NK-92 treated with Interleukin-12 subunit alpha and Interleukin-12 subunit beta, amount 100 ng/mL, for 24 hours (cell line): ENCODE measurements at regions not wholly inside any gene's neighbourhood (a gene's known extent, or its start where the extent isn't known, plus 50 kb on each side); places are given as distances from the start of the nearest gene placed in this dataset.
"Not testable (repeated sequence)": the region's sequence is repeated elsewhere in the genome, so short reads cannot be mapped to it uniquely, and the experiment has no call there.

ENCODE experiments used
- DNase-seq: peaks from one replicate; lab custom pipeline; 2025; lab: John Stamatoyannopoulos, UW

DNA sequence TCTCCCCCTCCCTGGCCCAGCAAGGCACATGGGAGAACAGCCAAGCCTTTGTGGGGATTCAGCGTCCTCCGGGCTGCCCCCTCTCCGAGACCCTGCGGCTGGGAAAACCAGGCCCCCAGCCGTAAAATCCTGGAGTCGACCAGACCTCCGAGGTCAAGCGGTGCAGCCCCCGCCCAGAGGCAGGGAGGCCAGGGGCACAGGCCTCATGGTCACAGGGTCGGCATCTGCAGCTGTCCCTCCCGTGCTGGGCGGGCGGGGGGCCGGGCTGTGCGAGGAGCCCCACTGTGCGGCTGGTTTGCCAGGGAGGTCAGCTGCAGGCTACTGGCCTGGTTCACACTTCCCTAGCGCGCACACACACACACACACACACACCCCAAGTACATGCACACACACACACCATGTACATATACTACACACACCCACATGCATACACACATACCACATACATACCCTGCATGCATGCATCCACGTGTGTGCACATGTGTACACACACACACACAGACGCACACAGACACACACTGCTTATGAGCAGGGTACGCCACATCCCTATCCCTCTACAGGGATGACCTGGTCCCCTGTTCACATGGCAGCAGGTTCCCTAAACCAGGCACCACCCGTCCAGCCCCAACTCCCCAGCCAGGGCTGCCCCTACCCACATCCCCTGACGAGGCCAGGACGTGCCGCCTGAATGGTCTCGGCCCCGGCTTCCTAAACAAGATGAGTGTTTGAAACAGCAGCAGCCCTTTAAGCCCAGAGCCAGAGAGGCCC, 108.9 kb upstream of the CIBAR2 start:
- DNase-seq, result no peak

DNA sequence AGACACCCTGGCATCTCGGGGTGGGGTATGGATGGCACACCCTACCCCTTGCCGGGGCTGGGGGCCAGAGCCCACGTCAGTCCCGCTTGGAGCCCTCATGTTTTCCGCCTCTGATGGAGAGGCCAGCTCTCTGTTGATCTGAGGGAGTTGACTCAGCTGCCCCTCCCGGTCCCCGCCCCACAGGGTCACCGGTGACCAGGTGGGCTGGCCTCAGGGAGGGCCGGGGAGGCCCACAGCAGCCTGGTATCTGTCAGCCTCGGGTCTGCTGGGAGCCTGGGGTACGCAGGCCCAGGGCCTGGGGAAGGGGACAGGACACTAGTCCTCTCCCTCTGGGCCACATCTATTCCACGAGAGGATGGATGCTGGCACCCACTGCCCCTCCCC, 109.5 kb upstream of the CIBAR2 start:
- no peak for DNase-seq

DNA sequence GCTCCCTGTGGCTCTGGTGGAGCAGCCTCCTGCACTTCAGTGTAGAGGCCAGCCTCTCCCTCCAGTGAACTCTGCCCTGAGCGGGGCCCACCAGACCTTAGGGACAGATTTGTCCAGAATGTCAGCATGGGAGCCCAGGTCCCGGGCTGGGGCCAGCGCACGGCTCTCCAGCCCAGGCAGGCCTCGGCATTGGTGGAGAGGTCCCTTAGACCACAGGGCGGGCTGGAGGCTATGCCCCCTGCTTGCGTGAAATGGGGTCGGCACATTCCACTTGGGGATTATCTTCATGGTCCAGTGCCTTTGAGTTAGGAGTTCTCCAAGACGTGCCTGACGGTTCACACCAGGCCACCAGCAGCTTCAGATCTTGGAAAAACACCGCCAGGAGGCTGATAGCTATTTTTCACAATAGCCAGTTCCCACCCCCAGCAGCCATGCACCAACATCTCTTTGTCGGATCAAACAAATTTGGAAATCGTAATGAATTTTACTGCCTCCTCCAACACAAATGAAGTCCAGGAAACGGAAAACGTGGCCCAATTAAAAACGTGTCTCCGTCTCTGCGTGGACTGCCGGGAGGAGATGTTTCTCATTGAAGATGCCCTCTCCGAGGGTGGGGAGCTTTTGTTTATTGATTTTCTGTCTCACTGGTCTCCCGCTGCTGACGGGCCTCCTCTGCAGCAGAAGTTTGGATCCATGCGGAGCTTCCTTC, 110.0 kb upstream of the CIBAR2 start:
- no peak for DNase-seq

DNA sequence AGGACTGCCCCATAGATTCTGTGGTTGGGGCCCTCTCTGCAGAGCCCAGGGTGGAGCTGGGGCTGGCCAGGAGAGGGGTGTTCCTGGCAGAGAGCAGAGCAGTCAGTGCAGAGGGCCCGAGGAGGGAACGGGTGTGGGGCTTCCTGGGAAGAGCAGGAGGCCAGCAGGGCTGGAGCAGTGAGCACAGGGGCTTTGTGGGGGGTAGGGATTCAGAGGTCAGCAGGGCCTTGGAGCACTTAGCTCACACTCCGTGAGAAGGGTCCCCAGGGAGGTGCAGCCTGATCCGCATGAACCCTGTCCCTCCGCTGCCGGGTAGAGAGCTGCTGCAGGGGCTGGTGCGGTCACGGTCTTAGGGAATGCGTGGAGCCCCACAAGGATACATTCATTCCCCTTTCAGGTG, 113.0 kb upstream of the CIBAR2 start:
- no peak for DNase-seq

DNA sequence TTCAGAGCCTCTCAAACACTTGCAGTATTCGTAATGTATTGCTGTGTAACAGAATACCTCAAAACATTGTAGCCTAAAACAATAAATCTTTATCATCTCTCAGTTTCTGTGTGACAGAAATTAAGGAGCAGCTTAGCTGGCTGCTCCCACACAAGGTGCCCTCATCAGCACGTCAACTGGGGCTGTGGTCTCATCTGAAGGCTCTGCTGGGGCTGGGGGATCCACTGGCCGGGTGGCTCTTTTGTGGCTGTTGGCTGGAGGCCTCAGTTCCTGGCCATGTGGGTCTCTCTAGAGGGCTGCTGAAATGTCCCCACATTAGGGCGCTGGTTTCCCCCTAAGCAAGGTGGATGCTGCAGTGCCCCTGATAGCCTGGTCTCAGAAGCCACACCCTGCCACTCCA, 113.4 kb upstream of the CIBAR2 start:
- no peak for DNase-seq

DNA sequence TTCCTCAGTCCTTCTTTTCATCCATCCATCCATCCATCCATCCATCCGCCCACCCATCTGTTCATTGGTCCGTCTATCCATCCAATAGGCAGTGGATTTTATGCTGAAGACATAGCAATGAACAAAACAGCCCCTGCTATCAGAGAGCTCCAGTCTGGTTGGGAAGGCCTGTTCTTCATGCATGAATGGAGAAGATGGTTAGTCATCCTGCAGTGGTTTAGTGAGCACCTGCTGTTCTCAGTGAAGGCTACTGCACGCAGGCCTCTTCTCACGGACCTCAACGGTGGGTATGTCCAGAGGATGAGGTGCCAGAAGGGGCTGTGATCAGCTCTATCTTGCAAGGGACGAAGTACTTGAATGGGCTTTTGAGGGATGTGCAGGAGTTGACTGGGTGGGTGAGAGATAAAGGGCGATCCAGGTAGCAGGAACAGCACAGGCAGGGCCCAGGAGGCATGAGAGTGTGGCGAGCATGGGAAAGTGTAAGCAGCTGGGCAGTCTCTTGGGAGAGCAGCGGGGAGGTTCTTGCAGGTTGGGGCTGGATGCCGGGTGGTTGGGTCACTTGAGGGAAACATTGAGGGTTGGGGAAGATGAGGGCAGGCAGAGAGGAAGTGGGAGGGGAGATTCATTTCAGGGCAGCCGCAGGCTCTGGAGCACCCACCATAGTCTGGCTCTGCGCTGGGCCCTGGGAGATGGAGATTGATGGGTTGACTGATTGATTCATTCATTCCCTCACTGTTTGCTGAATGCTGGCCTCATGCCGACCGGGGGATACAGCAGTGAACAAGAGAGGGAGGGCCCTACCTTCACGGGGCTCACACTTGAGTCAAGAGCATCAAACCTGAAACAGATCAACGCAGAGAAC, 115.0 kb upstream of the CIBAR2 start:
- no peak for DNase-seq

DNA sequence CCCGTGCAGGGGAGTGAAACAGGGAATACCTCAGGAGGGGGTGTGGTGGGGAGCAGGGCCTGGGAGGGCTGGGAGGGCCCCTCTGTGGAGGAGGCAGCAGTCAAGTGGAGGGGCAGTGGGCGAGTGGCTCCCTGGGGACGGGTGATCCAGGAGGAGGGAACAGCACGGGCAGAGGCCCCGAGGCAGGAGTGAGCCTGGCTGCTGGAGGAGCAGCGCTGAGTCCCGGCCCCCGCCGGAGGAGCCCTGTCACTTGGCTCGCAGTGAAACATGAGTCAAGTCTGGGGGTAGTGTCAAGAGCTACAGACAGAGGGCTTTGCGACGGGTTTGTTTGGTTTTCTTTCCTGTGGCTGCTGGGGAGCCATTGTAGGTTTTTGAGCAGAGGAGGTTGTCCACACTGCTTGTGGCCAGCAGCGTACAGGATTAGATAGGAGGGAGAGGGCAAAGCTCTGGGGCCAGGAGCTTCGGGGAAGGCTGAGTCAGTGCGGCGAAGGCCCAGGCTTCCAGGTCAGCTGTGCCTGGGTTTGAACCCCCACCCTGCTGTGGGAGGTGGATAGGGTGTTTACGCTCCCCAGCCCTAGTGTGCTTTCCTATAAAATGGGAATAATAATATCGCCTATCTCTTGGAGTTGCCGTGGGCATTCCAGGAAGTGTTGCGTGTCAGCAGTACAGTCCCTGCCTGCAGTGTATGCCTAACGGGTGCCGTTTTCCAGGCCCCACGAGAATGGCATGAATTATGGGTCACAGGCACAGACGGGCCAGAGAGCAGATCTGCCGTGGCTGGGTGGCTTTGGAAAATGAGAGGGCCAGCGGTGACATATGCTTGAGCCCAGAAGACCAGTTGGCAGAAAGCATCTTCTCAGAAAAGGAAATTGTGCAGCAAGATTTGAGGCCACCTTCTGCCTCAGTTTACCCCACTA, 115.9 kb upstream of the CIBAR2 start:
- no peak for DNase-seq

DNA sequence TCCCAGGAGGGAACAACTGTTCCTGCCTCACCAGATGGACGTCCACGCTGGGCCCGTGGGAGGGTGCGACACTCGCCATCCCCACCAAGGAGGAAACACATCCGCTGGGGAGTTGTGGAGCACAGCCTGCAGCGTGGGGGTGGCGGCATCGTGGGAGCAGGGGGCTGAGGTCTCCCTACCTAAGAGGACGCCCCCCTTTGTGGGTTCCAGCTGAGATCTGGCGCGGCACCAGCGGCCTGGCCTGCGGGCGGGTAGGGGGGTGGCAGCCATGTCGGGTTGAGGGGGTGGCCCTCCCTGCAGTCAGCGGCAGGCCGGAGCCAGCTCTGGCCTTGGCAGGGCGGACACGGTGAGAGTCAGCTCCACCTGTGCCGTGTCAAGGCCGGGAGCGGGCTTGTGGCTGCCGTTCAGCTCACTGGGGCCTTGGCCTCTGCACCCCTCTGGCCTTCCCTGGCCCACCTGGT, 116.7 kb upstream of the CIBAR2 start:
- DNase-seq, result no peak

DNA sequence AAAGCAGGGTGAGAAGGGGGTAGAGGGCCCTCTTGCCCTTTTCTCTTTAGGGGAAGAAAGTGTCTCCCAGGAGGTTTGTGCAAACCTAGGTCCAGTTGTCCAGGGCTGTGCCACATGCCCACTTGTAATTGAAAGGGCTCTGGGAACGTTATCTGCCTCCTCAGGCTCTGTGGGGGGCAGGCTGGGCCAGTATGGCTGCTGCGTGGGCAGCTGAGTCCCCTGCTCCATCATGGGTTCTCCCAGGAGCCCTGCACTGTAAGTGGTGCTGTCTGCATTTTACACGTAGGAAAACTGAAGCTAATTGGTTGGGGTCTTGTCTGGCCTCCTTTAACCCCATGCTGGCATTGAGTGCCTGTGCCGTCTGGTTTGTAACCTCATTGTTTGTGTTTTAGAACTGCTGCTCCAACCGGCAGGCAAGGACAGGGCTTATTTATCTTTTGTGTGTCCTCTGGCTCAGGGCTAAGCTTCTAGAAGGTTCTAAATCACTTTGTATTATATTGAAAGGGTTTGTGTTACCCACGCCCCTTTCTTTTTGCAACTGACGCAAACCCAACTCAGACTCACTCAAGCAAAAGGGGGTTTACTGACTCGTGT, 117.7 kb upstream of the CIBAR2 start:
- no peak for DNase-seq

DNA sequence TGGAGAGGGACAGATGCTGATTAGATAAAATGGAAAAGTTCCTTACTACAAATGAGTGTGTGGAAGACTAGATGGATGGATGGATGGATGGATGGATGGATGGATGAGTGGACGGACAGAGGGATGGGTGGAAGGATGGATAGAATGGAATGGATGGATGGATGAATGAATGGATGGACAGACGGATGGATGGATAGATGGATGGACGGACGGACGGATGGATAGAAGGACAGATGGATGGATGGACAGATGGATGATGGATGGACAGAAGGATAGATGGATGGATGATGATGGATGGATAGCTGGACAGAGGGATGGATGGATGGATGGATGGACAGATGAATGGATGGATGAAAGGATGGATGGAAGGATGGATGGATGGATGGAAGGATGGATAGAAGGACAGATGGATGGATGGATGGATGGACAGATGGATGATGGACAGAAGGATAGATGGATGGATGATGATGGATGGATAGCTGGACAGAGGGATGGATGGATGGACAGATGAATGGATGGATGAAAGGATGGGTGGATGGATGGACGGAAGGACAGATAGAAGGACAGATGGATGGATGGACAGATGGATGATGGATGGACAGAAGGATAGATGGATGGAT, 118.6 kb upstream of the CIBAR2 start:
- not testable (repeated sequence) for DNase-seq

DNA sequence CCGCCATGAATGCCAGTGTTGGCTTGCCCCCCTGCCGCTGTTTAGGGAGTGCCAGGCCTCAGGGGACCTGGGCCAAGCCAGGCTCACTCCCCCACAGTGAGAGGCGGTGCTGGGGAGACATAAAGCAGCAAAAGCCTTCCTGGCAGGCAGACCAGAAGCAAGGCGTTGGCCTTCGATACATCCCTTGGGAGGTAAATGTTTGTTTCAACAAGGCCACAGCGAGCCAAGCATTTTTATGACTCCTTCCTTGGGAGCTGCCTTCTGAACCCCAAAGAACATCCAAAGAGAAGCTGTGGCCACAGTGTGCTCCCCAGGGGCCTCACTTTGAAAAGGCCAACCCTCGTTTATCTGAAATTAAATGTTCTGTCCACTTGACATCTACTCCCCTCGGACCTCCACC, 119.7 kb upstream of the CIBAR2 start:
- no peak for DNase-seq

DNA sequence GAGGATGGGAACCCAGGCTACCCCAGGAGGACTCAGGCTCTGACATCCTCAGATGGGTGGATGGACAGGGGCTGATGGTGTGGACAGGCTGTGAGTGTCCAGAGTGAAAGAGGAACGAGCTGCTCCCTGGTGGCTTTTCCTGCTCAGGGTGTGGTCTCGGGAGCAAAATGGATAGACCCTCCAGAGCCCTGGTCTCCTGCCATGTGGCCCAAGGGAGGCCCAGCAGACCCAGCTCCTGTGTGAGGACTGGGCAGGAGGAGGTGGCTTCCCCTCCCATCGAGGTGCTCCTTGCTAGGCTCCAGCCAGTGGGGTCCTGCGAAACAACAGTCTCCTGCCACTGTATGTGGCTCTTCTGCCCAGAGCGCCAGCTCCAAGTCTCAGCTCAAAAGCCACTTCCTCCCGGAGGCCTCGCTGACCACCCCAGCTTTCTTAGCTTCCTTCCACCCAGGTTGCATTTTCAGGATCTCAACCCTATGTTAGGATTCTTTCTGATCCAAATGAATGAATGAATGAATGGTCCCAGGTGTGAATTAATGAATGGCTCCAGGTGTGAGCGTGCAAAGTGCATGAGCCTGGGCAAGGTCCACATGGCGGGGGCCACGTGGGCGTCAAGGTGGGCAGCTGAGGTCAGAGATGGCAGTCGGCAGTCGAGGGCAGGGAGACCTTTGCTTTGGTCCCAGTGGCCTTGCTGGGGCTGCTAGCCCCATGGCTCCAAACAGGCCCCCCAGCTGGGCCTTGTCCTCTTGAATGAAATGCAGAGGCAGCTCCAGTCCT, 120.3 kb upstream of the CIBAR2 start:
- DNase-seq, result no peak

DNA sequence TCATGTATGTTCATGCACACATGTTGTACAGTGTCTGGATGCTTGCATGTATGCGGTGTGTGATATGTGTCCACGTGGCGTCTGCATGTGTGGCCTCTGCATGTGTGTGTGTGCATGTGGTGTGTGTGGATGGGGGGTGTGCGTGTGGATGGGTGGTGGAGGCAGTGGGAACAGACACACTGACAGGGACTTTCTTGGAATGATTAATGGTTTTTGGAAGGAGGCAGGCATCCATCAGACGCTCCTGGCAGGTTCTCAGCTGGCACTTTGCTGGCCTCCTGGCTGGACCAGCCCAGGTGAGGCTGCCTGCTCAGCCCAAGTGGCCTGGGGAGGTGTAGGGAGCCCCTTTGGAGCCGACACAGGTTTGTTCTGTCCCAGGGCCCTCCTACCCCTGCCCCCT, 121.2 kb upstream of the CIBAR2 start:
- no peak for DNase-seq

DNA sequence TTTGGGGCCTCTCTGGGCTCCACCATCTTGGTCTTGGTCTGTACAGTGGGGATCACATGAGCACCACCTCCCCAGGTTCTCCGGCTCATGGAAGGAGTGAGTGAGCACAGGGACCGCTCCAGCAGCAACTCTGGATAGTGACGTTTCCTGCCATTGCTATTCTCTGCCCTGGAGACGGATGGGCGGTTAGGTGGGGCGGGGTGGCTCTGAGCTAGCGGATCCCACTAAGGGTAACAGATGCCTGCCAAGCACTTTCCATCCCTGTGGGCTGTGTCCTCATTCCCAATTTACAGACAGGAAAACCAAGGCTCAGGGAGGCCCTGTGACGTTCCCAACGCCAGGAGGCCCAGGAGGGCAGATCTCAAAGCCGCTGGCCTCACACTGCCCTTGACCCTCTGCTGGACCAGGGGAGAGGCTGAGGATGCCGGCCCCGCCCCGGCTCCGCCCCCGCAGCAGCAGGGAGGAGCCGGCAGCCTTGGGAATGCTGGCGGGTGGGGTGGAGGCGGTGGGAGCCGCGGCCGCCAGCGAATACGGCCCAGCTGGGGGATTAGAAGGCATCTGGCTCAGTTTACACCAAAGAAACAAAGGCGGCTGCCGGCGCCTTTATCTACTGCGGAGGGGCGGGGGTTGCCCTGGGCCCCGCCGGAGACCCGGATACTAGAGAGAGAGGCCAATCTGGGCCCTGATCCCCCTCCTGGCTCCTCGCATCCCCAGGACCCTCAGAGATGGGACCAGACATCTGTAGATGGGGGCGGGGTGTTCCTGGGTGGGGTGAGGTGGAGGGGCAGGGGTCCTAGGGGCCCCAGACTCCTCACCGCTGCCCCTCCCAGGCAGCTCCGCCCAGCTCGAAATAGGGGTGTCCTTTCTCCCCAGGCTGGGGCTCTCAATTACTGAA, 122.3 kb upstream of the CIBAR2 start:
- no peak for DNase-seq

DNA sequence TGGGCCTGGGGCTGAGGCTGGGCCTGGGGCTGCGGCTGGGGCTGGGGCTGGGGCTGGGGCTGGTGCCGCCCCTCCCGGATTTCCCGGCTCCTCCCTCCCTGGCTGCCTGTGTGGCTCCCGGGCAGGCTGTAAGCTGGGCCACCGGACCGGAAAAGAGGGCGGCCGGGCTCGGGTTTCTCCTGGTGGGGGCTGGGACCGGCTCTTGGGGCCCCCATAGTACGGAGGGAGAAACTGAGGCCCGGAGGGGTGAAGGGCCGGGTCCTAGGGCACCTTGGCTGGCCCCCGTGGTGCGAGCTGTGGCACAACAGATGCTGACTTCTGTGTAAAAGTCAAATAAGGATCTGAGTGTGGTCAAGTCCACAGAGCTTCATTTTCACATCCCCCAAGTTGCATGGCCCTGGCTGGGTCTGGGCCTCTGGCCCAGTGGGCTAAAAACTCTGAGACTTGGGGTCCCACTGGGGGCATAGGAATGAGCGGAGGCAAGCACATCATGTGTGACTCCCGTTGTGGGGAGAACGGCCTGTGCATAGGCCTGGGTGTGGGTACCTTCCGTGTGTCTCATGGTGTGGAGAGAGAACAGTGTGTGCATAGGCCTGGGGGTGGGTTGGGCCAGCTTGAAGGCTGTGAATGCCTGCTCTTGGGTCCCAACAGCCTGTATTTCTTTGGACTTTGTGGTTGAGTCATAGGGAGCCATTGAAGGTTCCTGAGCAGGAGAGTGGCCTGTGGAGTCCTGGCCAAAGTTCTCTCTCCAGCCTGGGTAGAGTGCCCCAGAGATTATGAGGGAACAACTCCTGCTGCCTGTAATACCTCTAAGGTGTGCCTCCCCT, 123.9 kb upstream of the CIBAR2 start:
- no peak for DNase-seq

DNA sequence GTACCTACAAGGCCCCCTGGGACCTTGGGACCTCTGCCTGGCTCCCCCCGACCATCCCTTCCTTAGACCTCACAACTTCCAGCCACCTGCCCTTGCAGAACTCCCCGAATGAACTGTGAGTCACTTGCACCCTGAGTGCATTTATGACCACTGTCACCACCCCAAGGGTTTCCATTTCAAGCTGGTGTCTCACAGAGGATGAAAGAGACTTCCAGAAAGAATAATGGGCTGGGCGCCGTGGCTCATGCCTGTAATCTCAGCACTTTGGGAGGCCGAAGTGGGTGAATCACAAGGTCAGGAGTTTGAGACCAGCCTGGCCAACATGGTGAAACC, 124.5 kb upstream of the CIBAR2 start:
- no peak for DNase-seq

DNA sequence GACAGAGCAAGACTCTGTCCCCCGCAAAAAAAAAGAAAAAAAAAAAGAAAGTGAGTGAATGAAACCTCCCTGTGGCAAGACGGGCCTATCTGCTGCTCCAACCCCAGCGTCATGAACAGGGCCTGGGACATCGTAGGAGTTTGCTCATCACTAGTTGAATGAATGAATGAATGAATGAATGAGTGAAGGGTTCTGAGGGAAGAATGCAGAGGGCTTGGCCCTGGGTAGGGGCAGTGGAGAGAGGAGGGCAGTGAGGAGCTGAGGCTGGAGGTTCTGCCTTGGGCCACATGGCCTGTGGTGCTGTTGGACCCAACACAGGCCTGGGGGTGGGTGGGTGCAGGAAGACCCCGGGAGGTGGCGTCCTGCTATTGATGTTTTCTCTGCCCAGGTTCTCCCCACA, 125.5 kb upstream of the CIBAR2 start:
- DNase-seq, result no peak

DNA sequence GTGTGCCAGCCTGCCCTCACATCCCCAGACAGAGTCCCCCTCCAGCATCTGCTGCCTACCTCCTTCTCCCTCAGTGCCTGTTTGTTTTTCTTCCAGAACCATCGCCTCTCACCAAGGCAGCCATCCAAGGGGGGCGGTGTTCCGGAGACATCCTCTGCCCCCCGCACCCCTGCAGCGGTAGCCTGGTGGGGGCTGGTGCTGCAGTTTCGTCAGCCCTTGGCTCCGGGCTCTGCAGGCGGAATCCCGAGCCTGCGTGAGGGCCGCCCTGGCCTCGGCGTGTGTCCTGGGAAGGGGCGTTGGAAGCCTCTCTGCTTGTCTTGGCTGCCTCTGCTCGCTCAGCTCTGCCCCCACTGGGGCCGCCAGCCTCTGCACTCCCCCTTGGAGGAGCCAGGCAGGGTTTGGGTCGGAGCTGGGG, 126.0 kb upstream of the CIBAR2 start:
- DNase-seq, result no peak
